Smooth muscle cell (in vitro differentiated cells): ENCODE measurements at regions not wholly inside any gene's neighbourhood (a gene's known extent, or its start where the extent isn't known, plus 50 kb on each side); places are given as distances from the start of the nearest gene placed in this dataset.
A peak's percentile ranks its signal among the peaks of the same experiment; 100 is the strongest.

Experiments
- DNase-seq: peaks from one replicate; lab custom pipeline; 2025; ENCODE audit not compliant: unreplicated experiment; lab: John Stamatoyannopoulos, UW
- H2AFZ ChIP-seq: fragments of 200-600 bp; sonication (generic); 2 replicates; pipeline ENCODE4 v1.6.0; 2016; ENCODE audit warnings: antibody characterized with exemption, low read depth, mild to moderate bottlenecking
- H3F3A ChIP-seq: fragments of 200-600 bp; sonication (generic); 2 replicates; pipeline ENCODE4 v1.6.0; 2017; ENCODE audit warnings: antibody characterized with exemption, low read depth
- H3K27ac ChIP-seq: fragments of 200-600 bp; sonication (generic); 2 replicates; pipeline ENCODE4 v1.5.1; 2016; ENCODE audit warnings: low read depth, mild to moderate bottlenecking
- H3K27me3 ChIP-seq: fragments of 200-600 bp; sonication (generic); 2 replicates; pipeline ENCODE4 v1.6.1; 2016; ENCODE audit warnings: low read depth, mild to moderate bottlenecking
- H3K36me3 ChIP-seq: fragments of 200-600 bp; sonication (generic); 2 replicates; pipeline ENCODE4 v1.5.1; 2016; ENCODE audit warnings: low read depth
- H3K4me1 ChIP-seq: fragments of 200-600 bp; sonication (generic); 2 replicates; pipeline ENCODE4 v1.5.1; 2016; ENCODE audit warnings: low read depth
- H3K4me2 ChIP-seq: fragments of 200-600 bp; sonication (generic); 2 replicates; pipeline ENCODE4 v1.6.0; 2016; ENCODE audit warnings: mild to moderate bottlenecking
- H3K4me3 ChIP-seq: fragments of 200-600 bp; sonication (generic); 2 replicates; pipeline ENCODE4 v1.5.1; 2016; ENCODE audit warnings: mild to moderate bottlenecking
- H3K79me2 ChIP-seq: fragments of 200-600 bp; sonication (generic); 2 replicates; pipeline ENCODE4 v1.6.0; 2016; ENCODE audit warnings: low read depth, mild to moderate bottlenecking
- H3K9ac ChIP-seq: fragments of 200-600 bp; sonication (generic); 2 replicates; pipeline ENCODE4 v1.6.0; 2016; ENCODE audit warnings: low read depth
- H3K9me3 ChIP-seq: fragments of 200-600 bp; sonication (generic); replicated peaks from 2 replicates; pipeline ENCODE4 v1.5.1; 2016; ENCODE audit warnings: low read depth
- H4K20me1 ChIP-seq: fragments of 200-600 bp; sonication (generic); 2 replicates; pipeline ENCODE4 v1.6.0; 2016; ENCODE audit warnings: low read depth
- WGBS: methylation state at CpG from one replicate; pipeline ENCODE4 v1.1.7; 2016; ENCODE audit warnings: low lambda C conversion rate; 5-methylcytosine and 5-hydroxymethylcytosine counted together
- TF ChIP-seq, protein P1 (sequence below): fragments of 200-600 bp; sonication (generic); IDR thresholded peaks from 2 replicates; pipeline ENCODE4 v1.5.1; 2017; ENCODE audit warnings: borderline replicate concordance, mild to moderate bottlenecking, antibody characterized with exemption; ENCODE audit not compliant: insufficient read depth, poor library complexity, severe bottlenecking

DNA sequence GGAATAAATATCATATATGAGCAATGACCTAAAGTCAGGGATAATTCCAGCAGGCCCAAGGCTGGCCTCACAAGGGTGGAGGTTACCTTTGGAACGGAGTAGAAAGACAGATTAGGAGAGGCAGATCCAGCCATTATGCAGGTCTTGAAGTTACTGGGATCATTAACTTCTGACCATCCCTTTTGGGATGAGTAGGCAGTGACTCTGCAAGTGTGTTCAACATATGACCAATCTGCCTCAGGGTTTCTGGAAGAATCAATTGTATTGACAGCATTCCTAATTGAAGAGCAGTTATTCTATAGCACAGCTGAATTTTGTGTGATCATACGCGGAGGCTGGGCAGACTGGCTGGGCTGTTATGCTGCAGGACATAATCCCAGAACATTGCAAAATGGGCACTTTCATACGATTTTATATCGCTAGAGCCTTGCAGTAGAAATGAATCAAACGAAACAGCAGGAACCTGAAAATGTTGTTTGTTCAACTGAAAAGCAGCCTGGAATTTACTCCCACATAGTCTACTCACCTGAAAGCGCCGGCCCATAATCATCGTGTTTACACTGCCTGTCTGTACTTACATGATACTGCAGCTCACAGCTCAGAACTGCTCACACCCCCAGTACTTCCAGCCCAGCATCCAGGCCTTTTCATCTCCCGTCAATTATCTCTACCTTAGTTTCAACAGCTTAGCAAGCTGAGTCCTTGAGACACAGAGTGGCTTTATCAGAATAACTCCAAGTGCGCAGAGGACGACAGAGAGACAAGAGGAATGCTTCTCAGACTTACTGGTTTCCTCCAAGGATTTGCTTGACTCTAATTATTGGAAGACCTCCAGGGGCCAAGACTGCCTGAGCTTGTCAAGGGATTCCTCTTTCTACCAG, 556.1 kb downstream of the EFNB2 start:
- Histone ChIP-seq H3K4me1 (no peaks in the 10 kb centered on the region), H3K4me3 (no peak overlapping the region), H3K36me3 (no peaks in the 10 kb centered on the region), H3K79me2 (no peaks in the 10 kb centered on the region), H2AFZ (peak overlapping the region; percentile 6), H3K4me2 (peak overlapping the region; percentile 42), H3K9ac (no peak overlapping the region), H3F3A (no peaks in the 10 kb centered on the region), H3K27me3 (no peaks in the 10 kb centered on the region), H3K9me3 (no peaks in the 10 kb centered on the region), H4K20me1 (no peaks in the 10 kb centered on the region), H3K27ac (peak overlapping the region; percentile 39)
- no peak for DNase-seq
- TF ChIP-seq, protein P1, sequence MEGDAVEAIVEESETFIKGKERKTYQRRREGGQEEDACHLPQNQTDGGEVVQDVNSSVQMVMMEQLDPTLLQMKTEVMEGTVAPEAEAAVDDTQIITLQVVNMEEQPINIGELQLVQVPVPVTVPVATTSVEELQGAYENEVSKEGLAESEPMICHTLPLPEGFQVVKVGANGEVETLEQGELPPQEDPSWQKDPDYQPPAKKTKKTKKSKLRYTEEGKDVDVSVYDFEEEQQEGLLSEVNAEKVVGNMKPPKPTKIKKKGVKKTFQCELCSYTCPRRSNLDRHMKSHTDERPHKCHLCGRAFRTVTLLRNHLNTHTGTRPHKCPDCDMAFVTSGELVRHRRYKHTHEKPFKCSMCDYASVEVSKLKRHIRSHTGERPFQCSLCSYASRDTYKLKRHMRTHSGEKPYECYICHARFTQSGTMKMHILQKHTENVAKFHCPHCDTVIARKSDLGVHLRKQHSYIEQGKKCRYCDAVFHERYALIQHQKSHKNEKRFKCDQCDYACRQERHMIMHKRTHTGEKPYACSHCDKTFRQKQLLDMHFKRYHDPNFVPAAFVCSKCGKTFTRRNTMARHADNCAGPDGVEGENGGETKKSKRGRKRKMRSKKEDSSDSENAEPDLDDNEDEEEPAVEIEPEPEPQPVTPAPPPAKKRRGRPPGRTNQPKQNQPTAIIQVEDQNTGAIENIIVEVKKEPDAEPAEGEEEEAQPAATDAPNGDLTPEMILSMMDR, result no peak
- WGBS, result 41% methylated on average over 12 of the region's 12 CpGs

DNA sequence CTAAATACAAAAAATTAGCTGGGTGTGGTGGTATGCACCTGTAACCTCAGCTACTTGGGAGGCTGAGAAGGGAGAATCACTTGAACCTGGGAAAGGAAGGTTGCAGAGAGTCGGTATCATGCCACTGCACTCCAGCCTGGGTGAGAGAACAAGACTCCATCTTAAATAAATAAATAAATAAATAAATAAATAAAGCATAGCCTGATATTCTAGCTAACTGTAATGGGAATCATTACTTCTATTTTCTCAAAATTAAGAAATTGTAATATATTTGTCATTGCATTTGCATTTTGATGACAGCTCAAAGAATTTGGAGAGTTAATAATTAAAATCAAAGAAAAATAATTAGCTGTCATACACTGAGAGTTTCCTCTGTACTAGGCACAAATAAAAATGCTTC, 561.1 kb downstream of the EFNB2 start:
- Histone ChIP-seq H3K9me3 (no peaks in the 10 kb centered on the region), H3K4me3 (no peak overlapping the region), H3F3A (no peaks in the 10 kb centered on the region), H3K4me1 (no peaks in the 10 kb centered on the region), H3K36me3 (no peaks in the 10 kb centered on the region), H3K9ac (no peak overlapping the region), H4K20me1 (no peaks in the 10 kb centered on the region), H3K79me2 (no peaks in the 10 kb centered on the region), H3K27ac (no peak overlapping the region), H3K27me3 (no peaks in the 10 kb centered on the region), H3K4me2 (no peak overlapping the region), H2AFZ (no peak overlapping the region)
- DNase-seq, result no peak
- 95% methylated on average over 1 of the region's 1 CpG for WGBS
- TF ChIP-seq, protein P1, result no peak

DNA sequence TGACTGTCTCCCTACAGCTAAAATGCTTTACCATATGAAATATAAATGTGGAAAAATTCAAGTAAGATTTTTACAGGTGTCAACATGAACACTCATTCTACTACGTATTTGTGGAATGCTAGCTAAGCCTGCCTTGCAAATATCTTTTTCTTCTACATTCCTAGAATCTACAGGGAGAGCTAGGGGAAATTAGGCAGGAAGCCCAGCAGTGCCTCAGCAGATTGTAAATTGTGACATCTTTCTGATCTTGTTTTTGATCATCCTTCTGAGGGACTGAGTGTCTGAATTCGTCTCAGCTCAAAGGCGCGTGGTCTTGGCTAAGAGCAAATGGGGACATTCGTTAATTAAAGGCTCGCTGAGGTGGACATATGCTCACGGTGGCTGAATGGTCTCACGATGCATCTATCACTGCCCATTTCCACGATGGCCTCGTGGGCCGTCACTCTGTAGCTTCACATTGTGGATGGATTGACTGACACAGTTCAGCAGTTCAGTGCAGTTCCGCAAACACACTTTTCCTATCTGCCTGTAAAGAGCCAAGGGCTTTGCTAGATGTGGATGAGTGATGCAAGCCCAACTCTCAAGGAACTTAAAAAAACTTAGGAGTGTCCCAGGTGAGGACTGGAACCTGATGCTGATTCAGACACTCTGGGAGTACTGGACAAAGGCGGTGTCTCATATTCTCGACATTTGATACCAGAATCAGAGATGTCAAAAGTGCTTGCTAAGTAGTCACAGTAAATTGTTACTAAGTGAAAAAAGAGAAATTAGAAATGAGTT, 562.5 kb downstream of the EFNB2 start:
- Histone ChIP-seq H3K27ac (no peak overlapping the region), H3K36me3 (no peaks in the 10 kb centered on the region), H4K20me1 (no peaks in the 10 kb centered on the region), H3K79me2 (no peaks in the 10 kb centered on the region), H2AFZ (no peak overlapping the region), H3K4me2 (peak overlapping the region; percentile 5), H3K4me3 (no peak overlapping the region), H3K9me3 (no peaks in the 10 kb centered on the region), H3K4me1 (no peaks in the 10 kb centered on the region), H3F3A (no peaks in the 10 kb centered on the region), H3K27me3 (no peaks in the 10 kb centered on the region), H3K9ac (no peak overlapping the region)
- DNase-seq, result no peak
- TF ChIP-seq, protein P1, result no peak
- 73% methylated on average over 14 of the region's 14 CpGs for WGBS
